ENCODE measurements at regions not wholly inside any gene's neighbourhood (a gene's known extent, or its start where the extent isn't known, plus 50 kb on each side); places are given as distances from the start of the nearest gene placed in this dataset.
A peak's percentile ranks its signal among the peaks of the same experiment; 100 is the strongest.

DNA sequence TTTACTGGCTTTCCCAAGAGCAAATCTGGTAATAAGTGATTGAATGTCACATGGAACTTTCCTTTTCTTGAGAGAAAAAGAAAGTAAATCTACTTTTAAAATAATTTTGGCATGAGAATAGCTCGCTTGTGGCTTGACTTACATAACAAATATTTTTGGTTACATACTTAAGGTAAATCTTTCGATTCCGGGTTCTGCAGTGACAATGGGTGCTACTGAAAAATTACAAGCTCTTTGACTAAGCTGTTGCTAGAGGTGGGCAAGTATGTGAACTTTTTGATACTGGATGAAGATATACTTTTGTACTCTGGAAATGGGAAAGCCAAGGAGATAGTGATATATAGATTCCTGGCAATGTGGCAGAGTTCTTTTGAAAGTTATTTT, 51.9 kb upstream of the OTOL1 start:
- DNase-seq (ENCODE audit: low read depth) (no peak), FAIRE-seq (no peak)
- no peak for TF ChIP-seq CTCF (IDR thresholded peaks at IDR 0.05; ENCODE audit: insufficient read depth, low read length, severe bottlenecking)
- Histone ChIP-seq H3K4me3 (ENCODE audit: low read depth, low read length) (no peak overlapping the region), H3K36me3 (ENCODE audit: control insufficient read depth, insufficient read depth, low read length) (no peaks in the 10 kb centered on the region), H3K27me3 (ENCODE audit: control insufficient read depth, insufficient read depth, low read length) (no peaks in the 10 kb centered on the region)

DNA sequence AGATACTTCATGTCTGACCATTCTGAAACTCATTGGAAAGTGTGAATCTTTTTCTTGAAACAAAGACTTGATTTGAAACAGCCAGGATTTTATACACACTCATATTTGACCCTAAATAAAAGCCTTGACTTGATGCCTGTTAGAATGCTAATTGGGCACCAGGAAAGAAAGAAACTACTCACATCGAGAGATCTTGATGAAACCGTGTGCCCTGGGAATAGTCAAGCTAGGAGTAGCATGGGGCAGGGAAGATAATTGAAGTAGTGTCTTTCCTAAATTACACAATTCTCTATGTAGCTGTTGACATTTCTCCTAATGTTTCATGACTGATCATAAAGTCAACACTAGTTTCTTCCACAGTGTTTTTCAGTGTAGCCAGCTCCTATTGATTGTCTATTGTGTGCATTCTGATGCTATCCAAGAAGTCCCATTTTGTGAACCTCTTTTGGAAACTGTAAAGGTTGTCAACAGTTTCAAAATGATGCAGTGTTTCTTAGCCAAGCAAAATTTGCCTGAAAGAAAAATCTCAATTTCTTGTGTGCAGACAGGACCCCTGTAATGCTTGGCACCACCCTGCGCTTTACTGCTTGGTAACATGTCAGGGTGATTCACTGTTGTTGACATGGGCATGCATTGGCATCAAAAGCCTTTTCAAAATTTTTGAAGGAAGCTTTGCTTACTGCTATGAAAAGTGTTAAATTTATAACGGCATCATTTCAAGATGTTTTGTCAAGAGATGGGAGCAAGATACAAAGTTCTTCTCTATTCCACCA, 52.5 kb upstream of the OTOL1 start:
- TF ChIP-seq CTCF (IDR thresholded peaks at IDR 0.05; ENCODE audit: insufficient read depth, low read length, severe bottlenecking) = no peak
- FAIRE-seq (no peak), DNase-seq (ENCODE audit: low read depth) (peak; percentile 30)
- no peaks in the 10 kb centered on the region for H3K36me3 ChIP-seq (ENCODE audit: control insufficient read depth, insufficient read depth, low read length)
- H3K4me3 ChIP-seq (ENCODE audit: low read depth, low read length) = no peak overlapping the region
- H3K27me3 ChIP-seq (ENCODE audit: control insufficient read depth, insufficient read depth, low read length) = no peaks in the 10 kb centered on the region

DNA sequence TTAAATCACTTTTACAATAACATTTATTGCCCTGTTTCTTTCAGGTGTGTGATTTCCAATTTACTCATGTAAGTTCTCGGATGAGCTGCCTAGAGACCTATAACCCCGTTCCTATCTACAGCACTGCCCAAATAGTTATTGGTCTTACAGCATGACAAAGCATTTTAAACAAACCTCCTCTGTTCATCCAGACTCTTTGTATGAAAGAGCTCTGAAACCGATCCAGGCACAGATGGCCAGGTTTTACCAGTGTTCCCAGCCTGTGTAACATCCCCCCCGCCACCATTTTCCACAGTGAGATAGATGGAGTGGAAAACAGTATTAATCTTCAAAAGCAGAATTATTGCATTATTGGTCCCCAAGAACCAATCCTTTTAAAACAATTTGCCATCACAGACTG, 59.0 kb upstream of the SPTSSB start:
- DNase-seq (ENCODE audit: low read depth) (no peak), FAIRE-seq (no peak)
- TF ChIP-seq CTCF (IDR thresholded peaks at IDR 0.05; ENCODE audit: insufficient read depth, low read length, severe bottlenecking) = no peak
- Histone ChIP-seq H3K4me3 (ENCODE audit: low read depth, low read length) (no peak overlapping the region), H3K36me3 (ENCODE audit: control insufficient read depth, insufficient read depth, low read length) (no peaks in the 10 kb centered on the region), H3K27me3 (ENCODE audit: control insufficient read depth, insufficient read depth, low read length) (no peaks in the 10 kb centered on the region)

DNA sequence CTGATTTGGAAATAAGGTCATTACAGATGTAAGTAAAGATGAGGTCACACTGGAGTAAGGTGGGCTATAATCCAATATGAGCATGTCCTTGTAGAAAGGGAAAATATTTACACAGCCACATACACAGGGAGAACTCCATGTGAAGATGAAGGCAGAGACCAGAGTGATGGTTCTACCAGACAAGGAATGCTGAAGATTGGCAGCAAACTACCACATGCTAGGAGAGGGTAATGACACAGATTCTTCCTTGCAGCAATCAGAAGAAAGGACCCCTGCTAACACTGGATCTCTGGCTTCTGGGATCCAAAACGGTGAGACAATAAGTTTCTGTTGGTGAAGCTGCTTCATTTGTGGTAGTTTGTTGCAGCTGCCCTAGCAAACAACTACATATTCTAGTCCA, 56.0 kb upstream of the SPTSSB start:
- DNase-seq (ENCODE audit: low read depth) (no peak), FAIRE-seq (no peak)
- no peak overlapping the region for H3K4me3 ChIP-seq (ENCODE audit: low read depth, low read length)
- H3K36me3 ChIP-seq (ENCODE audit: control insufficient read depth, insufficient read depth, low read length) = no peaks in the 10 kb centered on the region
- no peaks in the 10 kb centered on the region for H3K27me3 ChIP-seq (ENCODE audit: control insufficient read depth, insufficient read depth, low read length)
- TF ChIP-seq CTCF (IDR thresholded peaks at IDR 0.05; ENCODE audit: insufficient read depth, low read length, severe bottlenecking) = no peak

DNA sequence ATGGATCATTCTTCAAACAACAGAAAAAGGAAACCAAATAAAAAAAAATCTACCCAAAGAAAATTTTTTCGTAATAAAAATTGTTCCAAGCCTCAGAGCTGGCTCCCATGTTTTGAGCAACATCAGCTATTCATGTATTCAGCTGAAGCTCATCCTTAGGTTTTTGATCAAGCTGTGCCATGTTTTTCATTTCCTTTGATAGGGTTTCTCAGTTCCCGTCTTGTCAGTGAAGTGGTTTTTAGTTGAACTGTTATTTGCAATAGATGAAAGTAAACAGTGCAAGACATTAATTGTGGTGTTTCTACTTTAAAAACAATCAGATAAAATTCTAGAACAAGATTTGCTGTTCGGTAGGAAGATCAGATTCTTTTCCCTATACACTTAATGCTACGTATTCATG, 55.4 kb upstream of the SPTSSB start:
- no peaks in the 10 kb centered on the region for H3K27me3 ChIP-seq (ENCODE audit: control insufficient read depth, insufficient read depth, low read length)
- FAIRE-seq = no peak
- no peak for TF ChIP-seq CTCF (IDR thresholded peaks at IDR 0.05; ENCODE audit: insufficient read depth, low read length, severe bottlenecking)
- no peaks in the 10 kb centered on the region for H3K36me3 ChIP-seq (ENCODE audit: control insufficient read depth, insufficient read depth, low read length)
- H3K4me3 ChIP-seq (ENCODE audit: low read depth, low read length) = no peak overlapping the region
- no peak for DNase-seq (ENCODE audit: low read depth)

Data from bronchial epithelial cell (primary cell).